HEK293 (cell line): ENCODE measurements at regions not wholly inside any gene's neighbourhood (a gene's known extent, or its start where the extent isn't known, plus 50 kb on each side); places are given as distances from the start of the nearest gene placed in this dataset.

Experiments used
- CTCF ChIA-PET: fragments of 350-600 bp; formaldehyde crosslinking; extraction: SDS; loops from one replicate; lab custom pipeline; 2021; ENCODE audit warnings: antibody characterized with exemption; lab: Yijun Ruan, JAX
- POLR2A ChIA-PET: fragments of 300-600 bp; formaldehyde crosslinking; extraction: SDS; loops from one replicate; lab custom pipeline; 2020; ENCODE audit warnings: antibody characterized with exemption, inconsistent platforms; lab: Yijun Ruan, JAX
- H3K27ac ChIP-seq: fragments of 200-500 bp; sonication (Bioruptor generic); 2 replicates; pipeline ENCODE4 v1.5.1; 2014; ENCODE audit warnings: low read depth, low read length, control low read depth, inconsistent platforms; ENCODE audit errors: extremely low read depth
- H3K36me3 ChIP-seq, 2 experiments: fragments of 200-500 bp in 1 of 2; sonication (Bioruptor generic) in 1 of 2; 1 replicate in 1 of 2; 2 replicates in 1 of 2; pipeline ENCODE4 v1.5.1; 2014 to 2017; ENCODE audit warnings: inconsistent platforms in 2 of 2, low read length in 2 of 2; ENCODE audit not compliant: control insufficient read depth in 2 of 2, insufficient read depth in 1 of 2
- H3K4me1 ChIP-seq: fragments of 200-500 bp; sonication (Bioruptor generic); 2 replicates; pipeline ENCODE4 v1.5.1; 2014; ENCODE audit warnings: mild to moderate bottlenecking, low read length, inconsistent platforms; ENCODE audit not compliant: control insufficient read depth, insufficient read depth
- H3K4me3 ChIP-seq: 2 replicates; pipeline ENCODE4 v1.5.1; 2011; ENCODE audit warnings: low read depth, mild to moderate bottlenecking, control low read depth, low read length, moderate library complexity
- H3K9me3 ChIP-seq: fragments of 200-500 bp; sonication (Bioruptor generic); 2 replicates; pipeline ENCODE4 v1.5.1; 2014; ENCODE audit warnings: low read depth, low read length, inconsistent platforms; ENCODE audit not compliant: control insufficient read depth, insufficient read depth
- CTCF ChIP-seq: fragments of 450-650 bp; formaldehyde crosslinking; IDR thresholded peaks from 2 replicates; pipeline ENCODE4 v1.5.1; 2016; ENCODE audit warnings: missing biosample characterization, missing genetic modification characterization
- EGR2 ChIP-seq: fragments of 450-650 bp; formaldehyde crosslinking; IDR thresholded peaks from 2 replicates; pipeline ENCODE4 v1.5.1; 2016; ENCODE audit warnings: low read depth, missing biosample characterization, missing genetic modification characterization
- HIC1 ChIP-seq: fragments of 450-650 bp; formaldehyde crosslinking; IDR thresholded peaks from 2 replicates; pipeline ENCODE4 v1.5.1; 2016; ENCODE audit warnings: missing biosample characterization, missing genetic modification characterization
- INSM2 ChIP-seq: fragments of 450-650 bp; formaldehyde crosslinking; IDR thresholded peaks from 2 replicates; pipeline ENCODE4 v1.5.1; 2016; ENCODE audit warnings: missing biosample characterization, missing genetic modification characterization
- KLF17 ChIP-seq: fragments of 450-650 bp; formaldehyde crosslinking; IDR thresholded peaks from 2 replicates; pipeline ENCODE4 v1.5.1; 2016; ENCODE audit warnings: missing biosample characterization, missing genetic modification characterization
- MYNN ChIP-seq: fragments of 450-650 bp; formaldehyde crosslinking; IDR thresholded peaks from 2 replicates; pipeline ENCODE4 v1.5.1; 2016; ENCODE audit warnings: missing biosample characterization, missing genetic modification characterization, borderline replicate concordance
- PRDM10 ChIP-seq: fragments of 450-650 bp; formaldehyde crosslinking; IDR thresholded peaks from 2 replicates; pipeline ENCODE4 v1.5.1; 2016; ENCODE audit warnings: missing biosample characterization, missing genetic modification characterization
- SETDB1 ChIP-seq: IDR thresholded peaks from one replicate; pipeline ENCODE4 v1.6.1; 2017; ENCODE audit warnings: mild to moderate bottlenecking, low read length, moderate library complexity, mixed read lengths; ENCODE audit not compliant: insufficient read length
- SP7 ChIP-seq: fragments of 450-650 bp; formaldehyde crosslinking; IDR thresholded peaks from 2 replicates; pipeline ENCODE4 v1.5.1; 2016; ENCODE audit warnings: missing biosample characterization, missing genetic modification characterization
- ZFP3 ChIP-seq: fragments of 450-650 bp; formaldehyde crosslinking; IDR thresholded peaks from 2 replicates; pipeline ENCODE4 v1.5.1; 2016; ENCODE audit warnings: low read depth, missing biosample characterization, missing genetic modification characterization
- ZNF132 ChIP-seq: fragments of 450-650 bp; formaldehyde crosslinking; IDR thresholded peaks from 2 replicates; pipeline ENCODE4 v1.5.1; 2017; ENCODE audit warnings: missing biosample characterization, missing genetic modification characterization, borderline replicate concordance
- ZNF174 ChIP-seq: fragments of 450-650 bp; formaldehyde crosslinking; IDR thresholded peaks from 2 replicates; pipeline ENCODE4 v1.5.0; 2017; ENCODE audit warnings: missing biosample characterization, mild to moderate bottlenecking, missing genetic modification characterization
- ZNF416 ChIP-seq: fragments of 450-650 bp; formaldehyde crosslinking; IDR thresholded peaks from 2 replicates; pipeline ENCODE4 v1.5.1; 2016; ENCODE audit warnings: missing biosample characterization, missing genetic modification characterization
- ZNF529 ChIP-seq: fragments of 450-650 bp; formaldehyde crosslinking; IDR thresholded peaks from 2 replicates; pipeline ENCODE4 v1.5.1; 2017; ENCODE audit warnings: missing genetic modification characterization, missing biosample characterization; ENCODE audit not compliant: insufficient replicate concordance
- ZNF645 ChIP-seq: fragments of 450-650 bp; formaldehyde crosslinking; IDR thresholded peaks from 2 replicates; pipeline ENCODE4; 2016; ENCODE audit warnings: missing biosample characterization, missing genetic modification characterization
- ZXDB ChIP-seq: fragments of 450-650 bp; formaldehyde crosslinking; IDR thresholded peaks from 2 replicates; pipeline ENCODE4 v1.5.1; 2016; ENCODE audit warnings: missing biosample characterization, missing genetic modification characterization

GRCh38 chr18:24979235-24979634 is 372.7 kb downstream of the ZNF521 start:
- Histone ChIP-seq H3K9me3 (no peaks in the 10 kb centered on the region), H3K4me3 (no peak overlapping the region)
- no peak for TF ChIP-seq CTCF
- no peak for TF ChIP-seq ZXDB (tag by site-specific recombination)
- TF ChIP-seq ZNF132: no peak
- TF ChIP-seq KLF17: no peak
- no peak for TF ChIP-seq MYNN (tag by site-specific recombination)
- TF ChIP-seq PRDM10 (tag by site-specific recombination): no peak
- TF ChIP-seq HIC1 (tag by site-specific recombination): no peak
- no peak for TF ChIP-seq ZNF529
- no peak for TF ChIP-seq EGR2
- TF ChIP-seq SETDB1: no peak
- no peak for TF ChIP-seq INSM2 (tag by site-specific recombination)
- TF ChIP-seq ZNF174 (tag by site-specific recombination): no peak
- TF ChIP-seq ZNF645 (tag by site-specific recombination): no peak
- no peak for TF ChIP-seq ZFP3 (tag by site-specific recombination)
- TF ChIP-seq ZNF416 (tag by site-specific recombination): no peak
- TF ChIP-seq SP7: no peak
- TF ChIP-seq, all 188 proteins: peak for 0
- no peaks in the 10 kb centered on the region for H3K36me3 ChIP-seq
- ChIA-PET CTCF (no interaction called here), POLR2A (no interaction called here)
- no peak overlapping the region for H3K27ac ChIP-seq
- H3K4me1 ChIP-seq: no peaks in the 10 kb centered on the region
